RWPE2 (cell line): ENCODE measurements at regions not wholly inside any gene's neighbourhood (a gene's known extent, or its start where the extent isn't known, plus 50 kb on each side); places are given as distances from the start of the nearest gene placed in this dataset.

ENCODE experiments used
- ATAC-seq: fragments of 200-7000 bp; cut with Tn5 transposase; 3 replicates; pipeline ENCODE4 v1.9.1; 2021; ENCODE audit warnings: low read depth
- DNase-seq: peaks from one replicate; pipeline ENCODE4 v3.0.0-alpha.2; 2020; ENCODE audit warnings: low spot score
- H3K27ac ChIP-seq: fragments of 450-650 bp; 2 replicates; pipeline ENCODE4 v1.5.1; 2017; ENCODE audit warnings: mild to moderate bottlenecking; ENCODE audit not compliant: poor library complexity, severe bottlenecking
- H3K27me3 ChIP-seq: fragments of 250-450 bp; sonication (Bioruptor Pico); 2 replicates; pipeline ENCODE4 v1.5.1; 2021; ENCODE audit warnings: mild to moderate bottlenecking, moderate library complexity; ENCODE audit not compliant: insufficient read depth, poor library complexity, severe bottlenecking
- H3K36me3 ChIP-seq: fragments of 250-450 bp; sonication (Bioruptor Pico); 2 replicates; pipeline ENCODE4 v1.5.1; 2020; ENCODE audit warnings: low read depth, mild to moderate bottlenecking, moderate library complexity
- H3K4me1 ChIP-seq: fragments of 250-450 bp; sonication (Bioruptor Pico); 2 replicates; pipeline ENCODE4 v1.5.1; 2021; ENCODE audit warnings: mild to moderate bottlenecking, moderate library complexity; ENCODE audit not compliant: insufficient read depth, poor library complexity, severe bottlenecking
- H3K4me3 ChIP-seq: fragments of 250-450 bp; sonication (Bioruptor Pico); 2 replicates; pipeline ENCODE4 v1.5.1; 2021; ENCODE audit warnings: mild to moderate bottlenecking, moderate library complexity; ENCODE audit not compliant: severe bottlenecking
- H3K9me3 ChIP-seq: fragments of 250-450 bp; sonication (Bioruptor Pico); 2 replicates; pipeline ENCODE4 v1.5.1; 2021; ENCODE audit warnings: mild to moderate bottlenecking, moderate library complexity; ENCODE audit not compliant: severe bottlenecking
- CTCF ChIP-seq: fragments of 450-650 bp; IDR thresholded peaks from one replicate; pipeline ENCODE4 v1.5.1; 2017; ENCODE audit warnings: mild to moderate bottlenecking, moderate library complexity; ENCODE audit not compliant: poor library complexity, severe bottlenecking

- Histone ChIP-seq H3K9me3 (no peaks in the 10 kb centered on the region), H3K27me3 (no peaks in the 10 kb centered on the region), H3K36me3 (no peaks in the 10 kb centered on the region), H3K4me1 (no peaks in the 10 kb centered on the region), H3K4me3 (no peak overlapping the region), H3K27ac (no peak overlapping the region)
- ATAC-seq (no peak), DNase-seq (no peak)
- TF ChIP-seq CTCF: no peak
Observed at GRCh38 chr10:6953271-6953801, 373.3 kb upstream of the PRKCQ start.

GRCh38 chr10:6951732-6952131 lies 371.7 kb upstream of the PRKCQ start:
- Histone ChIP-seq H3K4me3 (no peak overlapping the region), H3K36me3 (no peaks in the 10 kb centered on the region), H3K9me3 (no peaks in the 10 kb centered on the region), H3K27ac (no peak overlapping the region), H3K27me3 (no peaks in the 10 kb centered on the region), H3K4me1 (no peaks in the 10 kb centered on the region)
- TF ChIP-seq CTCF: no peak
- no peak for ATAC-seq
- DNase-seq: no peak

- Histone ChIP-seq H3K27ac (no peak overlapping the region), H3K9me3 (no peaks in the 10 kb centered on the region), H3K27me3 (no peaks in the 10 kb centered on the region), H3K36me3 (no peaks in the 10 kb centered on the region), H3K4me1 (no peaks in the 10 kb centered on the region), H3K4me3 (no peak overlapping the region)
- TF ChIP-seq CTCF: no peak
- no peak for ATAC-seq
- DNase-seq: no peak
Observed at GRCh38 chr10:6950133-6950532, 370.1 kb upstream of the PRKCQ start.

GRCh38 chr10:6944436-6944835 lies 364.4 kb upstream of the PRKCQ start:
- no peak for DNase-seq
- no peak overlapping the region for H3K4me3 ChIP-seq
- no peak for ATAC-seq
- no peaks in the 10 kb centered on the region for H3K36me3 ChIP-seq
- H3K4me1 ChIP-seq: no peaks in the 10 kb centered on the region
- no peaks in the 10 kb centered on the region for H3K27me3 ChIP-seq
- H3K27ac ChIP-seq: no peak overlapping the region
- H3K9me3 ChIP-seq: no peaks in the 10 kb centered on the region
- TF ChIP-seq CTCF: no peak

GRCh38 chr10:6938384-6938783 lies 358.3 kb upstream of the PRKCQ start:
- Histone ChIP-seq H3K27me3 (no peaks in the 10 kb centered on the region), H3K9me3 (no peaks in the 10 kb centered on the region), H3K27ac (no peak overlapping the region), H3K4me1 (no peaks in the 10 kb centered on the region), H3K4me3 (no peak overlapping the region), H3K36me3 (no peaks in the 10 kb centered on the region)
- ATAC-seq (no peak), DNase-seq (no peak)
- TF ChIP-seq CTCF: no peak
